Fibroblast of lung (primary cell): ENCODE measurements at regions not wholly inside any gene's neighbourhood (a gene's known extent, or its start where the extent isn't known, plus 50 kb on each side); places are given as distances from the start of the nearest gene placed in this dataset.
A peak's percentile ranks its signal among the peaks of the same experiment; 100 is the strongest.

ENCODE experiments used
- DNase-seq, 2 donors: peaks; one replicate each; pipeline versions ENCODE4 v3.0.0 to v3.0.0-alpha.2; 2010; ENCODE audit warnings: low read depth in 2 of 2
- H2AFZ ChIP-seq: 2 replicates; pipeline ENCODE4 v1.5.1; 2012; ENCODE audit warnings: low read length, control low read depth, inconsistent platforms
- H3K27ac ChIP-seq: 2 replicates; pipeline ENCODE4 v1.5.1; 2011; ENCODE audit warnings: low read length, control low read depth; ENCODE audit not compliant: insufficient read depth
- H3K27me3 ChIP-seq: 2 replicates; pipeline ENCODE4 v1.5.1; 2011; ENCODE audit warnings: mild to moderate bottlenecking, low read length; ENCODE audit not compliant: control insufficient read depth, insufficient read depth
- H3K36me3 ChIP-seq: 2 replicates; pipeline ENCODE4 v1.5.1; 2011; ENCODE audit warnings: low read length; ENCODE audit not compliant: control insufficient read depth, insufficient read depth
- H3K4me1 ChIP-seq: 2 replicates; pipeline ENCODE4 v1.5.1; 2011; ENCODE audit warnings: low read length; ENCODE audit not compliant: control insufficient read depth, insufficient read depth; ENCODE audit errors: extremely low read depth
- H3K4me2 ChIP-seq: 2 replicates; pipeline ENCODE4 v1.5.1; 2011; ENCODE audit warnings: low read length, control low read depth; ENCODE audit not compliant: insufficient read depth; ENCODE audit errors: extremely low read depth
- H3K4me3 ChIP-seq, 4 experiments: fragments of 200-600 bp in 1 of 4; sonication (generic) in 1 of 4; replicated peaks in 1 of 4; 2 replicates each; pipeline ENCODE4 v1.5.1; 2011 to 2016; ENCODE audit warnings: low read length in 4 of 4, low read depth in 3 of 4, mild to moderate bottlenecking in 3 of 4, control low read depth in 2 of 4, inconsistent platforms in 1 of 4, mixed read lengths in 1 of 4; ENCODE audit not compliant: insufficient read depth in 1 of 4; ENCODE audit errors: control extremely low read depth in 1 of 4
- H3K79me2 ChIP-seq: 2 replicates; pipeline ENCODE4 v1.5.1; 2012; ENCODE audit warnings: mild to moderate bottlenecking, low read length, inconsistent platforms; ENCODE audit not compliant: control insufficient read depth, insufficient read depth
- H3K9ac ChIP-seq: 2 replicates; pipeline ENCODE4 v1.5.1; 2011; ENCODE audit warnings: mild to moderate bottlenecking, low read length, control low read depth; ENCODE audit not compliant: insufficient read depth
- H3K9me3 ChIP-seq: 2 replicates; pipeline ENCODE4 v1.5.1; 2012; ENCODE audit warnings: low read depth, low read length; ENCODE audit not compliant: control insufficient read depth, insufficient read depth
- H4K20me1 ChIP-seq: 2 replicates; pipeline ENCODE4 v1.5.1; 2011; ENCODE audit warnings: low read length; ENCODE audit not compliant: control insufficient read depth, insufficient read depth; ENCODE audit errors: extremely low read depth
- EZH2 ChIP-seq: IDR thresholded peaks from 2 replicates; pipeline ENCODE4 v1.5.1; 2012; ENCODE audit warnings: low read length, control low read depth, mild to moderate bottlenecking; ENCODE audit errors: missing control alignments
- TF ChIP-seq, protein P1 (sequence below), 2 donors: IDR thresholded peaks in 1 of 2; conservative IDR thresholded peaks in 1 of 2; 1 replicate in 1 of 2; 2 replicates in 1 of 2; pipeline ENCODE4 v1.5.1; 2011 to 2012; ENCODE audit warnings: low read length in 2 of 2, control low read depth in 1 of 2, inconsistent platforms in 1 of 2, low read depth in 1 of 2, mild to moderate bottlenecking in 1 of 2

DNA sequence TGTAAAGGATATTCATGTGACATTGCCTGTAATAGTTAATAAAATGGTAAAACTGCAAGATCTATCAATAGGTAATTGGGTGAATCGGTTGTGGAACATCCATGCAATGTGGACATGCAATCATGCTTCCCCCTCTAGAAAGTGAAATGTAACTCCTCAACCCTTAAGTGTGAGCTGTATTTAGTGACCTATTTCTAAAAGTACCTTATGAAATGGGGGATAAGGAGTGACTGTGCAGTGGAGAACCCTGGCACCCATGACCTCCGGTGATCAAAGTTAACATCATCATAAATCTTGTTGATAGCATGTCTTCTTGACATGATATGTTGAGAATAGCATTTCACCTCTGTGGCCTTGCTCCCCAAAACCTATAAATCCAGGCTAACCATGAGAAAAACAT, 53.6 kb upstream of the PPARGC1A start:
- Histone ChIP-seq H4K20me1 (no peaks in the 10 kb centered on the region), H3K36me3 (no peaks in the 10 kb centered on the region), H3K9ac (no peak overlapping the region), H3K79me2 (no peaks in the 10 kb centered on the region), H2AFZ (no peak overlapping the region), H3K27me3 (no peaks in the 10 kb centered on the region), H3K4me2 (no peak overlapping the region), H3K4me1 (no peaks in the 10 kb centered on the region), H3K27ac (no peak overlapping the region), H3K4me3 (no peak overlapping the region), H3K9me3 (no peaks in the 10 kb centered on the region)
- DNase-seq = no peak
- no peak for TF ChIP-seq EZH2
- TF ChIP-seq, protein P1, sequence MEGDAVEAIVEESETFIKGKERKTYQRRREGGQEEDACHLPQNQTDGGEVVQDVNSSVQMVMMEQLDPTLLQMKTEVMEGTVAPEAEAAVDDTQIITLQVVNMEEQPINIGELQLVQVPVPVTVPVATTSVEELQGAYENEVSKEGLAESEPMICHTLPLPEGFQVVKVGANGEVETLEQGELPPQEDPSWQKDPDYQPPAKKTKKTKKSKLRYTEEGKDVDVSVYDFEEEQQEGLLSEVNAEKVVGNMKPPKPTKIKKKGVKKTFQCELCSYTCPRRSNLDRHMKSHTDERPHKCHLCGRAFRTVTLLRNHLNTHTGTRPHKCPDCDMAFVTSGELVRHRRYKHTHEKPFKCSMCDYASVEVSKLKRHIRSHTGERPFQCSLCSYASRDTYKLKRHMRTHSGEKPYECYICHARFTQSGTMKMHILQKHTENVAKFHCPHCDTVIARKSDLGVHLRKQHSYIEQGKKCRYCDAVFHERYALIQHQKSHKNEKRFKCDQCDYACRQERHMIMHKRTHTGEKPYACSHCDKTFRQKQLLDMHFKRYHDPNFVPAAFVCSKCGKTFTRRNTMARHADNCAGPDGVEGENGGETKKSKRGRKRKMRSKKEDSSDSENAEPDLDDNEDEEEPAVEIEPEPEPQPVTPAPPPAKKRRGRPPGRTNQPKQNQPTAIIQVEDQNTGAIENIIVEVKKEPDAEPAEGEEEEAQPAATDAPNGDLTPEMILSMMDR (conservative IDR thresholded peaks at IDR 0.05 in 1 of 2, IDR thresholded peaks at IDR 0.05 in 1 of 2; ENCODE audit: low read depth in 1 of 2, low read length in 2 of 2) = no peak

DNA sequence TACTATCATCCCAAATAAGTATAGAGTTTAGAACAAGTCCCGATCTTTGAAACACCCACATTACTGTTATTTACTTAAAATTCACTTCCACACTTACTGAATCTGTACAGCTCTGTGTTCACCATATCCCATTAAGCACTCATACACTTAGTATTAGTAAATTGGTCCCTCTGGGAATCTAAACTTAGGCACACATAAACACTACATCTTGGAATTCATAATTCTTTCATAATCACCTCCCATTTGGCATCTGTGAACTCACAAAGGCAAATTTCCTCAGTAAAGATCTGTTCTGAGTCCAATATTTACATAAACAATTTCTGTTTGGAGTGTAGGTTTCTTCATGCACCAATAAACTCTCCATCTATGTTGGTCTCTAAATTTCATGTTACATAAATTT, 52.6 kb upstream of the PPARGC1A start:
- no peak overlapping the region for H3K27ac ChIP-seq
- H3K4me3 ChIP-seq = no peak overlapping the region
- TF ChIP-seq, protein P1 (conservative IDR thresholded peaks at IDR 0.05 in 1 of 2, IDR thresholded peaks at IDR 0.05 in 1 of 2; ENCODE audit: low read depth in 1 of 2, low read length in 2 of 2) = no peak
- no peak for TF ChIP-seq EZH2
- H3K27me3 ChIP-seq = no peaks in the 10 kb centered on the region
- H3K4me2 ChIP-seq = no peak overlapping the region
- no peak overlapping the region for H2AFZ ChIP-seq
- H3K9me3 ChIP-seq = no peaks in the 10 kb centered on the region
- H3K36me3 ChIP-seq = no peaks in the 10 kb centered on the region
- no peaks in the 10 kb centered on the region for H4K20me1 ChIP-seq
- H3K9ac ChIP-seq = no peak overlapping the region
- H3K4me1 ChIP-seq = no peaks in the 10 kb centered on the region
- no peaks in the 10 kb centered on the region for H3K79me2 ChIP-seq
- peak in 1 of 2 donors; percentile 77 for DNase-seq
